DOHH2 (cell line): ENCODE measurements at regions not wholly inside any gene's neighbourhood (a gene's known extent, or its start where the extent isn't known, plus 50 kb on each side); places are given as distances from the start of the nearest gene placed in this dataset.

Experiments
- H3F3A ChIP-seq: fragments of 200-600 bp; sonication (generic), shearing (Covaris generic); 2 replicates; pipeline ENCODE4 v1.6.0; 2016; ENCODE audit warnings: antibody characterized with exemption, mild to moderate bottlenecking; ENCODE audit not compliant: control insufficient read depth, insufficient read depth
- H3K27ac ChIP-seq: fragments of 200-600 bp; sonication (generic); 2 replicates; pipeline ENCODE4 v1.5.1; 2014; ENCODE audit warnings: low read depth, mild to moderate bottlenecking, low read length, moderate library complexity
- H3K27me3 ChIP-seq: fragments of 200-600 bp; sonication (generic); 2 replicates; pipeline ENCODE4 v1.6.1; 2014; ENCODE audit warnings: mild to moderate bottlenecking, low read length, mixed read lengths; ENCODE audit not compliant: control insufficient read depth
- H3K36me3 ChIP-seq: fragments of 200-600 bp; sonication (generic); 2 replicates; pipeline ENCODE4 v1.6.1; 2014; ENCODE audit warnings: mild to moderate bottlenecking, low read length, moderate library complexity, mixed read lengths; ENCODE audit not compliant: control insufficient read depth
- H3K4me1 ChIP-seq: fragments of 200-600 bp; sonication (generic); 2 replicates; pipeline ENCODE4 v1.6.1; 2014; ENCODE audit warnings: mild to moderate bottlenecking, low read length, mixed read lengths; ENCODE audit not compliant: control insufficient read depth
- H3K4me2 ChIP-seq: fragments of 200-600 bp; sonication (generic); 2 replicates; pipeline ENCODE4 v1.6.0; 2014; ENCODE audit warnings: mild to moderate bottlenecking, low read length, moderate library complexity
- H3K4me3 ChIP-seq: fragments of 200-600 bp; sonication (generic); 2 replicates; pipeline ENCODE4 v1.5.1; 2014; ENCODE audit warnings: mild to moderate bottlenecking, low read length, mixed read lengths
- H3K79me2 ChIP-seq: fragments of 200-600 bp; sonication (generic); 2 replicates; pipeline ENCODE4 v1.6.1; 2014; ENCODE audit warnings: mild to moderate bottlenecking, low read length, mixed read lengths; ENCODE audit not compliant: control insufficient read depth
- H3K9me2 ChIP-seq: fragments of 200-600 bp; sonication (generic); replicated peaks from 2 replicates; pipeline ENCODE4 v1.6.1; 2014; ENCODE audit warnings: mild to moderate bottlenecking, low read length, mixed read lengths; ENCODE audit not compliant: control insufficient read depth
- H3K9me3 ChIP-seq: fragments of 200-600 bp; sonication (generic); 2 replicates; pipeline ENCODE4 v1.6.1; 2014; ENCODE audit warnings: antibody characterized with exemption, low read length, mixed read lengths; ENCODE audit not compliant: control insufficient read depth, insufficient read depth
- H4K20me1 ChIP-seq: fragments of 200-600 bp; sonication (generic); 2 replicates; pipeline ENCODE4 v1.6.0; 2014; ENCODE audit warnings: low read depth, mild to moderate bottlenecking, antibody characterized with exemption, low read length, moderate library complexity; ENCODE audit not compliant: control insufficient read depth, insufficient read depth
- EZH2phosphoT487 ChIP-seq: fragments of 200-600 bp; sonication (generic); IDR thresholded peaks from 2 replicates; pipeline ENCODE4 v1.6.1; 2017; ENCODE audit warnings: borderline replicate concordance, mild to moderate bottlenecking, antibody characterized with exemption, low read length, moderate library complexity, mixed read lengths
- TF ChIP-seq, protein P1 (sequence below): fragments of 200-600 bp; sonication (generic); IDR thresholded peaks from one replicate; pipeline ENCODE4 v1.5.1; 2014; ENCODE audit warnings: antibody characterized with exemption, mild to moderate bottlenecking, low read depth, low read length; ENCODE audit not compliant: poor library complexity, severe bottlenecking

DNA sequence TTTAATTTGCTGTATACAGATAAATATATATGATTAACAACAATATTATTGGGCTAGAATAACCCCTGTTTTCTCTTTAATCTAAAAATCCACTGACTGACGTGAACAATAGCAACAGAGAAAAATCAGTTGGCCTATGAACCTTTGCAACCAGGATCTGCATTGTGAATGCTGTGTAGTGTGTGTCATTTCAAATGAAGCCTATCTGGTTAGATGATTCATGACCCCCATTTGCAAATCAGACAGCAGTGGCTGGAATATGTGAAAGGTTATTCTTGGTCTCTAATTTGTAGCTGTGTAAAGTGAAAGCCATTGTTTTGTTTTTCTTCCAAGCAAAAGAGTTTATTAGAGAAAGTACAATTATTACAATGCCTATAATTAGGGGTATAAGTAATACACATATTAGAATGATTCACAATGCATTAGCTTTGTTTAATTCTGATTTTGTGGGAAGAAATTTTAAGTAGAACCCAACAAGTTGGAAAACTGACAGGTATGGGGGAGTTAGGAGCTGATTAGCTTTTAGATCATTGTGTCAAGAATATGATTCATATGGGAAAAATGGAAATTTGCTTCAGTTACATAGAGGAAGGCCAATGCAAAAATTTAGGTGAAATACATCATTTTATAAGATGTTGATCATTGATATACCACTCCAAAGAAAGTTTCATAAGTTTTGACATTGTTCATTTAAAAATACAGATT is 1362.2 kb upstream of the TMEFF2 start:
- no peaks in the 10 kb centered on the region for H4K20me1 ChIP-seq
- no peaks in the 10 kb centered on the region for H3K9me2 ChIP-seq

GRCh38 chr2:193549661-193550060 is 1354.9 kb upstream of the TMEFF2 start:
- Histone ChIP-seq H3K4me2 (no peak overlapping the region), H3K9me3 (no peaks in the 10 kb centered on the region), H3K79me2 (no peaks in the 10 kb centered on the region), H3K4me1 (no peaks in the 10 kb centered on the region), H3K27me3 (no peaks in the 10 kb centered on the region), H3F3A (no peaks in the 10 kb centered on the region), H3K27ac (no peak overlapping the region), H3K36me3 (no peaks in the 10 kb centered on the region), H3K9me2 (no peaks in the 10 kb centered on the region), H3K4me3 (no peak overlapping the region), H4K20me1 (no peaks in the 10 kb centered on the region)
- TF ChIP-seq, protein P1, sequence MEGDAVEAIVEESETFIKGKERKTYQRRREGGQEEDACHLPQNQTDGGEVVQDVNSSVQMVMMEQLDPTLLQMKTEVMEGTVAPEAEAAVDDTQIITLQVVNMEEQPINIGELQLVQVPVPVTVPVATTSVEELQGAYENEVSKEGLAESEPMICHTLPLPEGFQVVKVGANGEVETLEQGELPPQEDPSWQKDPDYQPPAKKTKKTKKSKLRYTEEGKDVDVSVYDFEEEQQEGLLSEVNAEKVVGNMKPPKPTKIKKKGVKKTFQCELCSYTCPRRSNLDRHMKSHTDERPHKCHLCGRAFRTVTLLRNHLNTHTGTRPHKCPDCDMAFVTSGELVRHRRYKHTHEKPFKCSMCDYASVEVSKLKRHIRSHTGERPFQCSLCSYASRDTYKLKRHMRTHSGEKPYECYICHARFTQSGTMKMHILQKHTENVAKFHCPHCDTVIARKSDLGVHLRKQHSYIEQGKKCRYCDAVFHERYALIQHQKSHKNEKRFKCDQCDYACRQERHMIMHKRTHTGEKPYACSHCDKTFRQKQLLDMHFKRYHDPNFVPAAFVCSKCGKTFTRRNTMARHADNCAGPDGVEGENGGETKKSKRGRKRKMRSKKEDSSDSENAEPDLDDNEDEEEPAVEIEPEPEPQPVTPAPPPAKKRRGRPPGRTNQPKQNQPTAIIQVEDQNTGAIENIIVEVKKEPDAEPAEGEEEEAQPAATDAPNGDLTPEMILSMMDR: no peak
- no peak for TF ChIP-seq EZH2phosphoT487

More for the DNA sequence above, 1362.2 kb upstream of the TMEFF2 start:
- Histone ChIP-seq H3K9me3 (no peaks in the 10 kb centered on the region), H3K79me2 (no peaks in the 10 kb centered on the region), H3K27ac (no peak overlapping the region), H3K4me3 (no peak overlapping the region), H3K4me1 (no peaks in the 10 kb centered on the region), H3F3A (no peaks in the 10 kb centered on the region), H3K36me3 (no peaks in the 10 kb centered on the region), H3K27me3 (no peaks in the 10 kb centered on the region), H3K4me2 (no peak overlapping the region)
- TF ChIP-seq, protein P1: no peak
- no peak for TF ChIP-seq EZH2phosphoT487

DNA sequence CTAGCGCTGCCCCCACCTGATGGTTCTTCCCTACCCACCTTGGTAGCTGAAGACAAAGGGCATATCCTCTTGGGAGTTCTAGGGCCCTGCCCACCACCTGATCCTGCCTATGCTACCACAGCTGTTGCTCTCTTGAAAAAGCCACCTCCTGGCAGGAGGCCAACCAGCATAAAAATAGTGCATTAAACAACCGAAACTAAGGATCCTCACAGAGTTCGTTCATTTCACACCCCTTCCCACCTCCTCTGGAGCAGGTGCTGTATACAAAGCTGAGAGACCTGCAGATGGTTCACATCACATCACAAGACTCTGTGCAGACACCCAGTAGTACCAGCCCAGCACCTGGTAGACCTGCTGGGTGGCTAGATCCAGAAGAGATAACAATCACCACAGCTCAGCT is 1348.0 kb upstream of the TMEFF2 start:
- H4K20me1 ChIP-seq: no peaks in the 10 kb centered on the region
- no peaks in the 10 kb centered on the region for H3K79me2 ChIP-seq
- no peak overlapping the region for H3K4me3 ChIP-seq
- no peaks in the 10 kb centered on the region for H3K4me1 ChIP-seq
- TF ChIP-seq EZH2phosphoT487: no peak
- TF ChIP-seq, protein P1: no peak
- H3K9me2 ChIP-seq: no peaks in the 10 kb centered on the region
- no peaks in the 10 kb centered on the region for H3K27me3 ChIP-seq
- H3K9me3 ChIP-seq: peaks cover 6% of the 10 kb centered on the region; the same call in 1 of the 2 replicates
- H3K4me2 ChIP-seq: no peak overlapping the region
- H3K36me3 ChIP-seq: no peaks in the 10 kb centered on the region
- H3K27ac ChIP-seq: no peak overlapping the region
- H3F3A ChIP-seq: no peaks in the 10 kb centered on the region
